H9 (cell line): ENCODE measurements at regions not wholly inside any gene's neighbourhood (a gene's known extent, or its start where the extent isn't known, plus 50 kb on each side); places are given as distances from the start of the nearest gene placed in this dataset.

Experiments used
- DNase-seq: peaks from one replicate; pipeline ENCODE4 v3.0.0-alpha.2; 2017
- H2AFZ ChIP-seq: one replicate; pipeline ENCODE4 v1.6.1; 2013; ENCODE audit warnings: mild to moderate bottlenecking, low read length, control low read depth, moderate library complexity
- H2AK5ac ChIP-seq: 2 replicates; pipeline ENCODE4 v1.6.1; 2013; ENCODE audit warnings: low read length, control low read depth, mixed read lengths; ENCODE audit not compliant: insufficient read length
- H2BK120ac ChIP-seq: one replicate; pipeline ENCODE4 v1.6.1; 2013; ENCODE audit warnings: low read depth, mild to moderate bottlenecking, low read length, control low read depth, inconsistent platforms; ENCODE audit not compliant: poor library complexity, severe bottlenecking
- H2BK12ac ChIP-seq: 2 replicates; pipeline ENCODE4 v1.6.1; 2013; ENCODE audit warnings: low read length, control low read depth, mixed read lengths, low read depth; ENCODE audit not compliant: insufficient read length
- H2BK15ac ChIP-seq: 2 replicates; pipeline ENCODE4 v1.6.1; 2013; ENCODE audit warnings: low read depth, low read length, control low read depth
- H2BK20ac ChIP-seq: one replicate; pipeline ENCODE4 v1.6.1; 2013; ENCODE audit warnings: low read depth, mild to moderate bottlenecking, low read length, control low read depth, inconsistent platforms; ENCODE audit not compliant: poor library complexity, severe bottlenecking
- H2BK5ac ChIP-seq: 2 replicates; pipeline ENCODE4 v1.6.1; 2013; ENCODE audit warnings: low read length, control low read depth, mixed read lengths; ENCODE audit not compliant: insufficient read length
- H3K14ac ChIP-seq: 2 replicates; pipeline ENCODE4 v1.6.1; 2013; ENCODE audit warnings: low read length, control low read depth; ENCODE audit not compliant: insufficient read depth
- H3K18ac ChIP-seq: 2 replicates; pipeline ENCODE4 v1.6.1; 2013; ENCODE audit warnings: low read depth, mild to moderate bottlenecking, mixed read lengths, low read length, control low read depth; ENCODE audit not compliant: insufficient read length
- H3K23ac ChIP-seq: 2 replicates; pipeline ENCODE4 v1.6.1; 2013; ENCODE audit warnings: low read length, control low read depth, mixed read lengths, low read depth; ENCODE audit not compliant: insufficient read length
- H3K23me2 ChIP-seq: 2 replicates; pipeline ENCODE4 v1.6.1; 2013; ENCODE audit warnings: low read depth, mild to moderate bottlenecking, mixed read lengths, low read length, control low read depth; ENCODE audit not compliant: insufficient read length, poor library complexity, severe bottlenecking
- H3K27ac ChIP-seq: 2 replicates; pipeline ENCODE4 v1.5.1; 2013; ENCODE audit warnings: low read length, control low read depth, mixed read lengths, low read depth; ENCODE audit not compliant: insufficient read length
- H3K27me3 ChIP-seq: 2 replicates; pipeline ENCODE4 v1.6.1; 2013; ENCODE audit warnings: low read length, control low read depth, inconsistent platforms; ENCODE audit not compliant: insufficient read depth
- H3K4ac ChIP-seq: 2 replicates; pipeline ENCODE4 v1.6.1; 2013; ENCODE audit warnings: low read depth, mild to moderate bottlenecking, control low read depth, inconsistent platforms, low read length, moderate library complexity
- H3K4me1 ChIP-seq: 2 replicates; pipeline ENCODE4 v1.6.1; 2013; ENCODE audit warnings: low read length, control low read depth, inconsistent platforms; ENCODE audit not compliant: insufficient read depth
- H3K4me2 ChIP-seq: 2 replicates; pipeline ENCODE4 v1.6.1; 2013; ENCODE audit warnings: low read length, control low read depth, mixed read lengths; ENCODE audit not compliant: insufficient read length, insufficient read depth
- H3K56ac ChIP-seq: 2 replicates; pipeline ENCODE4 v1.6.1; 2013; ENCODE audit warnings: low read depth, mild to moderate bottlenecking, mixed read lengths, low read length, control low read depth; ENCODE audit not compliant: insufficient read length
- H3K79me1 ChIP-seq: 2 replicates; pipeline ENCODE4 v1.6.1; 2013; ENCODE audit warnings: low read depth, mild to moderate bottlenecking, moderate library complexity, low read length, control low read depth, inconsistent platforms; ENCODE audit not compliant: insufficient read depth, poor library complexity, severe bottlenecking
- H3K79me2 ChIP-seq: 2 replicates; pipeline ENCODE4 v1.6.1; 2013; ENCODE audit warnings: low read length, control low read depth, inconsistent platforms; ENCODE audit not compliant: insufficient read depth
- H3K9ac ChIP-seq: 2 replicates; pipeline ENCODE4 v1.6.1; 2013; ENCODE audit warnings: low read length, control low read depth, mixed read lengths; ENCODE audit not compliant: insufficient read length; ENCODE audit errors: extremely low read depth
- H3K9me3 ChIP-seq: one replicate; pipeline ENCODE4 v1.6.1; 2013; ENCODE audit warnings: low read depth, low read length, inconsistent platforms; ENCODE audit not compliant: control insufficient read depth
- H3T11ph ChIP-seq: one replicate; pipeline ENCODE4 v1.6.1; 2013; ENCODE audit warnings: mild to moderate bottlenecking, low read length, control low read depth, inconsistent platforms
- H4K20me1 ChIP-seq: one replicate; pipeline ENCODE4 v1.6.1; 2013; ENCODE audit not compliant: control insufficient read depth, insufficient read length, insufficient read depth
- H4K5ac ChIP-seq: 2 replicates; pipeline ENCODE4 v1.6.1; 2013; ENCODE audit warnings: low read depth, mild to moderate bottlenecking, mixed read lengths, low read length, control low read depth; ENCODE audit not compliant: insufficient read length
- H4K8ac ChIP-seq: replicated peaks from 2 replicates; pipeline ENCODE4 v1.6.1; 2013; ENCODE audit warnings: low read length, control low read depth, mixed read lengths, low read depth; ENCODE audit not compliant: insufficient read length
- H4K91ac ChIP-seq: 2 replicates; pipeline ENCODE4 v1.6.1; 2013; ENCODE audit warnings: low read depth, mild to moderate bottlenecking, moderate library complexity, mixed read lengths, low read length, control low read depth; ENCODE audit not compliant: insufficient read length
- H3K27ac Mint-ChIP-seq, 3 experiments: 2 replicates in 2 of 3; 3 replicates in 1 of 3; pipeline ENCODE4 v1.8.0; 2020 to 2021; ENCODE audit warnings: mixed read lengths in 3 of 3, mild to moderate bottlenecking in 1 of 3, moderate library complexity in 1 of 3
- H3K27me3 Mint-ChIP-seq: 2 replicates; pipeline ENCODE4 v1.8.0; 2021; ENCODE audit warnings: low read depth, mild to moderate bottlenecking, moderate library complexity, mixed read lengths
- H3K36me3 Mint-ChIP-seq, 3 experiments: 2 replicates in 2 of 3; 3 replicates in 1 of 3; pipeline ENCODE4 v1.8.0; 2020 to 2021; ENCODE audit warnings: low read depth in 3 of 3, mixed read lengths in 3 of 3; ENCODE audit not compliant: insufficient read depth in 1 of 3
- H3K4me1 Mint-ChIP-seq, 2 experiments: 2 replicates each; pipeline ENCODE4 v1.8.0; 2020; ENCODE audit warnings: mixed read lengths in 2 of 2
- H3K4me3 Mint-ChIP-seq, 2 experiments: 2 replicates in 1 of 2; 3 replicates in 1 of 2; pipeline ENCODE4 v1.8.0; 2020 to 2021; ENCODE audit warnings: mild to moderate bottlenecking in 2 of 2, mixed read lengths in 2 of 2, moderate library complexity in 1 of 2
- H3K9me3 Mint-ChIP-seq, 2 experiments: 2 replicates in 1 of 2; 3 replicates in 1 of 2; pipeline ENCODE4 v1.8.0; 2020; ENCODE audit warnings: mild to moderate bottlenecking in 2 of 2, mixed read lengths in 2 of 2, moderate library complexity in 1 of 2
- WGBS: extraction: QIAGEN DNeasy Blood & Tissue Kit; methylation state at CpG from one replicate; pipeline ENCODE4 v1.1.7; 2013; ENCODE audit warnings: missing lambda C conversion rate, low lambda C conversion rate, mixed read lengths; ENCODE audit not compliant: insufficient read length; ENCODE audit errors: extremely low coverage; 5-methylcytosine and 5-hydroxymethylcytosine counted together
- TF ChIP-seq, protein P1 (sequence below): fragments of 200-600 bp; sonication (generic); conservative IDR thresholded peaks from 3 replicates; pipeline ENCODE4 v1.8.0; 2021; ENCODE audit warnings: antibody characterized with exemption, mild to moderate bottlenecking

DNA sequence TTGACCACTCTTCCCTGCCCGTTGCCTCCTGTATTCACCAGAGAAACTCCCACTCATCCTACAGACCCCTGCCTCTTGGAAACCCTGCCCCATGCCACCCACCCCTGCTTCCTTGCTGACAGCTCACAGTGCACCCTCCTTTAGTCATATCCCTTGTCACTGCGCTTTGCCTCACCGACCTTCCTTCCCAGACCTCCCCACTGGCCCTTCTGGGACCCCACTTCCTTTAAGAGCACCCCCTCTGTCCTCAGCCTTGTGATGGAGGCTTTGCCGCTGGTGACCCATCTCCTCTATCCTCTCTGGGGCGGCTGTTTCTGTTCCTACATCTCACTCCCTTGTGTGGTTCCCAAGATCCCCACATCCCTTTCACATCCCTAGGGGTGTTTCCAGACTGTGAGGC is 92.8 kb upstream of the ZMIZ1 start:
- no peak overlapping the region for H3K4me3 Mint-ChIP-seq
- H2BK20ac ChIP-seq, result no peak overlapping the region
- no peak overlapping the region for H4K5ac ChIP-seq
- H3K27ac Mint-ChIP-seq, result peak overlapping the region in 1 of 3 experiments; percentile 55; a peak in 3 of 7 replicates
- H3K27me3 ChIP-seq, result no peaks in the 10 kb centered on the region
- H3K14ac ChIP-seq, result no peak overlapping the region
- WGBS, result no CpG with 5 or more reads among the region's 5 CpGs
- no peak overlapping the region for H2BK12ac ChIP-seq
- peaks cover 36% of the 10 kb centered on the region for H3K27me3 Mint-ChIP-seq
- H4K91ac ChIP-seq, result no peak overlapping the region
- no peak overlapping the region for H3K23ac ChIP-seq
- H2BK5ac ChIP-seq, result no peak overlapping the region
- DNase-seq, result no peak
- H2AFZ ChIP-seq, result no peak overlapping the region
- H3T11ph ChIP-seq, result no peak overlapping the region
- H3K4me1 Mint-ChIP-seq, result peaks cover 41 to 46% of the 10 kb centered on the region in 2 experiments
- H3K56ac ChIP-seq, result no peak overlapping the region
- TF ChIP-seq, protein P1, sequence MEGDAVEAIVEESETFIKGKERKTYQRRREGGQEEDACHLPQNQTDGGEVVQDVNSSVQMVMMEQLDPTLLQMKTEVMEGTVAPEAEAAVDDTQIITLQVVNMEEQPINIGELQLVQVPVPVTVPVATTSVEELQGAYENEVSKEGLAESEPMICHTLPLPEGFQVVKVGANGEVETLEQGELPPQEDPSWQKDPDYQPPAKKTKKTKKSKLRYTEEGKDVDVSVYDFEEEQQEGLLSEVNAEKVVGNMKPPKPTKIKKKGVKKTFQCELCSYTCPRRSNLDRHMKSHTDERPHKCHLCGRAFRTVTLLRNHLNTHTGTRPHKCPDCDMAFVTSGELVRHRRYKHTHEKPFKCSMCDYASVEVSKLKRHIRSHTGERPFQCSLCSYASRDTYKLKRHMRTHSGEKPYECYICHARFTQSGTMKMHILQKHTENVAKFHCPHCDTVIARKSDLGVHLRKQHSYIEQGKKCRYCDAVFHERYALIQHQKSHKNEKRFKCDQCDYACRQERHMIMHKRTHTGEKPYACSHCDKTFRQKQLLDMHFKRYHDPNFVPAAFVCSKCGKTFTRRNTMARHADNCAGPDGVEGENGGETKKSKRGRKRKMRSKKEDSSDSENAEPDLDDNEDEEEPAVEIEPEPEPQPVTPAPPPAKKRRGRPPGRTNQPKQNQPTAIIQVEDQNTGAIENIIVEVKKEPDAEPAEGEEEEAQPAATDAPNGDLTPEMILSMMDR, result no peak
- no peak overlapping the region for H3K4me2 ChIP-seq
- no peaks in the 10 kb centered on the region; a peak in 2 of 7 replicates for H3K36me3 Mint-ChIP-seq
- no peak overlapping the region for H3K18ac ChIP-seq
- H3K27ac ChIP-seq, result no peak overlapping the region
- H2AK5ac ChIP-seq, result no peak overlapping the region
- no peak overlapping the region for H2BK120ac ChIP-seq
- no peak overlapping the region for H3K4ac ChIP-seq
- no peak overlapping the region for H3K9ac ChIP-seq
- H4K8ac ChIP-seq, result no peak overlapping the region
- peaks cover 3% of the 10 kb centered on the region; the same call in 1 of the 2 replicates for H3K4me1 ChIP-seq
- no peaks in the 10 kb centered on the region for H3K9me3 ChIP-seq
- H2BK15ac ChIP-seq, result no peak overlapping the region
- no peaks in the 10 kb centered on the region for H3K9me3 Mint-ChIP-seq
- peaks cover 13% of the 10 kb centered on the region for H3K23me2 ChIP-seq
- H3K79me1 ChIP-seq, result no peaks in the 10 kb centered on the region
- no peaks in the 10 kb centered on the region for H4K20me1 ChIP-seq
- H3K79me2 ChIP-seq, result no peaks in the 10 kb centered on the region
